ENCODE measurements at regions not wholly inside any gene's neighbourhood (a gene's known extent, or its start where the extent isn't known, plus 50 kb on each side); places are given as distances from the start of the nearest gene placed in this dataset.

DNA sequence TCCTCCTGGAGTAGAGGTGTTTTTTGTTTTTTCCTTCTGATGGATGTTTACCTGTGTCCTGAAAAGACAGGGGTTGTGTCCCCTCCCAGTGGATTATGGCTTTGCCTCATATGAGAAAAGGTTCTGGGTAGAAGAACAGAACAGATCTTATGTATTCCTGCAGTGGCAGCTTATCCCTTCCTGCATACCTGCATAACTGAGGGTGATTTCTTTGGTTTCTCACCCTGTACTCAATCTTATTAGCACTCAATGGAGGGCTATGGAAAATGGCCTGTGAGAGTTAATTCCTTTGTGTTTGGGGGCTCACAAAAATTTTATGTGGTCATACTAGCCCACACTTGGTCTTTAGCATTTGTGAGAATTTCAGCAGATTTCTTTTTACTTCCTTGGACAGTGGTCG is 482.0 kb upstream of the ONECUT1 start:
- TF ChIP-seq, protein P1, sequence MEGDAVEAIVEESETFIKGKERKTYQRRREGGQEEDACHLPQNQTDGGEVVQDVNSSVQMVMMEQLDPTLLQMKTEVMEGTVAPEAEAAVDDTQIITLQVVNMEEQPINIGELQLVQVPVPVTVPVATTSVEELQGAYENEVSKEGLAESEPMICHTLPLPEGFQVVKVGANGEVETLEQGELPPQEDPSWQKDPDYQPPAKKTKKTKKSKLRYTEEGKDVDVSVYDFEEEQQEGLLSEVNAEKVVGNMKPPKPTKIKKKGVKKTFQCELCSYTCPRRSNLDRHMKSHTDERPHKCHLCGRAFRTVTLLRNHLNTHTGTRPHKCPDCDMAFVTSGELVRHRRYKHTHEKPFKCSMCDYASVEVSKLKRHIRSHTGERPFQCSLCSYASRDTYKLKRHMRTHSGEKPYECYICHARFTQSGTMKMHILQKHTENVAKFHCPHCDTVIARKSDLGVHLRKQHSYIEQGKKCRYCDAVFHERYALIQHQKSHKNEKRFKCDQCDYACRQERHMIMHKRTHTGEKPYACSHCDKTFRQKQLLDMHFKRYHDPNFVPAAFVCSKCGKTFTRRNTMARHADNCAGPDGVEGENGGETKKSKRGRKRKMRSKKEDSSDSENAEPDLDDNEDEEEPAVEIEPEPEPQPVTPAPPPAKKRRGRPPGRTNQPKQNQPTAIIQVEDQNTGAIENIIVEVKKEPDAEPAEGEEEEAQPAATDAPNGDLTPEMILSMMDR (IDR thresholded peaks at IDR 0.05) = no peak
- no peak for TF ChIP-seq EZH2 (IDR thresholded peaks at IDR 0.05; ENCODE audit: borderline replicate concordance, insufficient read depth, low read depth, low read length, poor library complexity, severe bottlenecking)

Data from B cell (primary cell).